ENCODE measurements at regions not wholly inside any gene's neighbourhood (a gene's known extent, or its start where the extent isn't known, plus 50 kb on each side); places are given as distances from the start of the nearest gene placed in this dataset.

DNA sequence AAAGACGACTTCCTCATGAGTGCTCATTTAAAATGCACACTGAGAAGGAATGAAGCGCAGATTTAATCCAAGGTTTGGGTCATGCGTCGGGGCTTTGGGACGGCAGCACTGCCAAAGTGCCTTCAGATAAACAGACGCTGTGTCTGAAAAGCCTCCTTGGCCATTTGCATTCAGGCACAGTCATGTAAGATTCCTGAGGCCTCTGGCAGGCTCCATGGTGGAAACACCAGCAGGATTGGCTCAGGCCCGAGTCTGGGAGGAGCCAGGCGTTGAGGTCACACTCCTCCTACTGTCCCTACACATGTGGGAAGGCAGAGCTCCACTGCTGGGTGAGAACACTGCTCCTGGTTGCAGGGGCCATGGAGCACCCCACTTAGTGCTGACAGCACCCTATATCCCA is 113.3 kb upstream of the KL start:
- DNase-seq, result peak; percentile 78
- Histone ChIP-seq H3K4me3 (ENCODE audit: low read length) (no peak overlapping the region), H3K9me3 (ENCODE audit: control insufficient read depth, low read length) (peaks cover 5% of the 10 kb centered on the region), H3K36me3 (ENCODE audit: control insufficient read depth, insufficient read depth, low read length) (no peaks in the 10 kb centered on the region), H3K27me3 (ENCODE audit: control insufficient read depth, insufficient read depth, low read length, poor library complexity, severe bottlenecking) (no peaks in the 10 kb centered on the region), H3K27ac (ENCODE audit: low read depth, low read length) (no peak overlapping the region), H3K4me1 (ENCODE audit: control insufficient read depth, insufficient read depth, low read length) (no peaks in the 10 kb centered on the region), H3K9ac (ENCODE audit: extremely low read depth, low read length, poor library complexity, severe bottlenecking) (no peak overlapping the region)
- TF ChIP-seq CTCF (conservative IDR thresholded peaks at IDR 0.05), result no peak
- Mint-ChIP-seq H3K4me1 (peaks cover 3% of the 10 kb centered on the region), H3K27me3 (ENCODE audit: insufficient read depth) (no peaks in the 10 kb centered on the region), H3K9me3 (no peaks in the 10 kb centered on the region), H3K36me3 (ENCODE audit: low read depth) (no peaks in the 10 kb centered on the region), H3K4me3 (no peak overlapping the region), H3K27ac (no peak overlapping the region)
- WGBS, 2 experiments (ENCODE audit: insufficient coverage in 1 of 2, insufficient read length in 1 of 2), result 82 to 84% methylated on average over 6 to 8 of the region's 8 CpGs

DNA sequence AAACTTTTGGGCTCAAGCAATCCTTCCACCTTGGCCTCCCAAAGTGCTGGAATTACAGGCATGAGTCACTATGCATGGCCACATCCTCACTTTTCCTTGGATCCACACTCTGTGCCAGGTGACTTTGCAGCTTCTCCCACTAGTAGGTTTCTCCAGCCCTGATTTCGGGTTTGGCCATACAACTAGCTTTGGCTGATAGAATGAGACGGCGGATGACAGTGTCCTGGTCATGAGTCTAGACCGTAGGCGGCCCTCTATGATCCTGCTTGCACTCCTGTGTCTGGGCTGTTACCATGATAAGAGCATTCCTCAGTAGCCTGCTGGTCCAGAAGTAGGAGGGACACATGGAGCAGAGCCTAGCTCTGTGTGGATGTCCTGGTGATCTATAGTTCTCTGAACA is 112.5 kb upstream of the KL start:
- 91 to 94% methylated on average over 5 of the region's 5 CpGs for WGBS, 2 experiments (ENCODE audit: insufficient coverage in 1 of 2, insufficient read length in 1 of 2)
- Mint-ChIP-seq H3K9me3 (no peaks in the 10 kb centered on the region), H3K4me1 (peaks cover 3% of the 10 kb centered on the region), H3K27ac (no peak overlapping the region), H3K4me3 (no peak overlapping the region), H3K36me3 (ENCODE audit: low read depth) (no peaks in the 10 kb centered on the region), H3K27me3 (ENCODE audit: insufficient read depth) (no peaks in the 10 kb centered on the region)
- Histone ChIP-seq H3K36me3 (ENCODE audit: control insufficient read depth, insufficient read depth, low read length) (no peaks in the 10 kb centered on the region), H3K4me1 (ENCODE audit: control insufficient read depth, insufficient read depth, low read length) (no peaks in the 10 kb centered on the region), H3K4me3 (ENCODE audit: low read length) (no peak overlapping the region), H3K27ac (ENCODE audit: low read depth, low read length) (no peak overlapping the region), H3K27me3 (ENCODE audit: control insufficient read depth, insufficient read depth, low read length, poor library complexity, severe bottlenecking) (no peaks in the 10 kb centered on the region), H3K9me3 (ENCODE audit: control insufficient read depth, low read length) (peaks cover 5% of the 10 kb centered on the region), H3K9ac (ENCODE audit: extremely low read depth, low read length, poor library complexity, severe bottlenecking) (no peak overlapping the region)
- DNase-seq, result no peak
- TF ChIP-seq CTCF (conservative IDR thresholded peaks at IDR 0.05), result no peak

GRCh38 chr13:32904266-32904665 is 112.0 kb upstream of the KL start:
- Mint-ChIP-seq H3K36me3 (ENCODE audit: low read depth) (no peaks in the 10 kb centered on the region), H3K4me3 (no peak overlapping the region), H3K27me3 (ENCODE audit: insufficient read depth) (no peaks in the 10 kb centered on the region), H3K9me3 (no peaks in the 10 kb centered on the region), H3K4me1 (peaks cover 3% of the 10 kb centered on the region), H3K27ac (no peak overlapping the region)
- Histone ChIP-seq H3K4me1 (ENCODE audit: control insufficient read depth, insufficient read depth, low read length) (no peaks in the 10 kb centered on the region), H3K36me3 (ENCODE audit: control insufficient read depth, insufficient read depth, low read length) (no peaks in the 10 kb centered on the region), H3K27ac (ENCODE audit: low read depth, low read length) (no peak overlapping the region), H3K4me3 (ENCODE audit: low read length) (no peak overlapping the region), H3K27me3 (ENCODE audit: control insufficient read depth, insufficient read depth, low read length, poor library complexity, severe bottlenecking) (no peaks in the 10 kb centered on the region), H3K9ac (ENCODE audit: extremely low read depth, low read length, poor library complexity, severe bottlenecking) (no peak overlapping the region), H3K9me3 (ENCODE audit: control insufficient read depth, low read length) (peaks cover 5% of the 10 kb centered on the region)
- DNase-seq, result no peak
- 97 to 100% methylated on average over 2 of the region's 2 CpGs for WGBS, 2 experiments (ENCODE audit: insufficient coverage in 1 of 2, insufficient read length in 1 of 2)
- TF ChIP-seq CTCF (conservative IDR thresholded peaks at IDR 0.05), result no peak
